Lower leg skin (tissue), 4 donors: ENCODE measurements at regions not wholly inside any gene's neighbourhood (a gene's known extent, or its start where the extent isn't known, plus 50 kb on each side); places are given as distances from the start of the nearest gene placed in this dataset.

Experiments
- DNase-seq, 2 donors: peaks; one replicate each; pipeline ENCODE4 v3.0.0-alpha.2; 2019; ENCODE audit warnings: low spot score in 2 of 2
- H3K4me3 ChIP-seq: fragments of 200-600 bp; sonication (generic); 2 replicates; pipeline ENCODE4 v1.5.1; 2017; ENCODE audit warnings: mild to moderate bottlenecking, low read depth; ENCODE audit not compliant: poor library complexity, severe bottlenecking
- POLR2A ChIP-seq, 2 donors: fragments of 450-650 bp; IDR thresholded peaks; one replicate each; pipeline ENCODE4 v1.6.1; 2016 to 2017; ENCODE audit warnings: antibody characterized with exemption in 2 of 2, mild to moderate bottlenecking in 1 of 2, moderate library complexity in 1 of 2
- WGBS, 2 donors: methylation state at CpG; one replicate each; pipeline ENCODE4 v1.1.5; 2018; 5-methylcytosine and 5-hydroxymethylcytosine counted together
- intact Hi-C: fragments of 100-400 bp; cut with DNase I; formaldehyde crosslinking; loops from one replicate; pipeline ENCODE4 v1.15.0; 2023; ENCODE audit warnings: low total_unique reads
- TF ChIP-seq, protein P1 (sequence below), 3 donors: fragments of 450-650 bp; IDR thresholded peaks; one replicate each; pipeline ENCODE4 v1.5.1; 2016; ENCODE audit warnings: antibody characterized with exemption in 3 of 3, mild to moderate bottlenecking in 3 of 3, moderate library complexity in 2 of 3

DNA sequence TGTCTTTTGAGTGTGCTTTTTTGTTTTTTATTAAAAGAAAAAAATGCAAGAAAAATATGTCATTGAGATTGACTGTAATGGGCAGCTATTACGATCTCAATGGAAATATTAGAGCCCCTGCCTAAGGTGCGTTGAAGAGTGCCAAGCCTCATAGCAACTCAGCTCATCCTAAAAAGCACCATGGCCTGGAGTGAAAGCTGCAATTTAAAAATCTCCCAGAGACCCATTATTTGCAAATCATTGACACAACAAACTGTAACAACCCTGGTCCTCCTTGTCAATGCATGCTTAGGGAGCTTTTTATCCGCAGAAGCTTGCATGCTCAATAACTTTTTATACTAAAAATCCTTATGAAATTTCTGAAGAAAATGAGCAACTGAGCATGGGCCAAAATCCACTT is 954.5 kb downstream of the ADGRL2 start:
- intact Hi-C loops = no loop called here
- no peak overlapping the region for H3K4me3 ChIP-seq
- no peak for TF ChIP-seq POLR2A (IDR thresholded peaks at IDR 0.05)
- TF ChIP-seq, protein P1, sequence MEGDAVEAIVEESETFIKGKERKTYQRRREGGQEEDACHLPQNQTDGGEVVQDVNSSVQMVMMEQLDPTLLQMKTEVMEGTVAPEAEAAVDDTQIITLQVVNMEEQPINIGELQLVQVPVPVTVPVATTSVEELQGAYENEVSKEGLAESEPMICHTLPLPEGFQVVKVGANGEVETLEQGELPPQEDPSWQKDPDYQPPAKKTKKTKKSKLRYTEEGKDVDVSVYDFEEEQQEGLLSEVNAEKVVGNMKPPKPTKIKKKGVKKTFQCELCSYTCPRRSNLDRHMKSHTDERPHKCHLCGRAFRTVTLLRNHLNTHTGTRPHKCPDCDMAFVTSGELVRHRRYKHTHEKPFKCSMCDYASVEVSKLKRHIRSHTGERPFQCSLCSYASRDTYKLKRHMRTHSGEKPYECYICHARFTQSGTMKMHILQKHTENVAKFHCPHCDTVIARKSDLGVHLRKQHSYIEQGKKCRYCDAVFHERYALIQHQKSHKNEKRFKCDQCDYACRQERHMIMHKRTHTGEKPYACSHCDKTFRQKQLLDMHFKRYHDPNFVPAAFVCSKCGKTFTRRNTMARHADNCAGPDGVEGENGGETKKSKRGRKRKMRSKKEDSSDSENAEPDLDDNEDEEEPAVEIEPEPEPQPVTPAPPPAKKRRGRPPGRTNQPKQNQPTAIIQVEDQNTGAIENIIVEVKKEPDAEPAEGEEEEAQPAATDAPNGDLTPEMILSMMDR (IDR thresholded peaks at IDR 0.05) = no peak
- no peak for DNase-seq
- WGBS, 2 donors = 87 to 88% methylated on average over 3 of the region's 3 CpGs

DNA sequence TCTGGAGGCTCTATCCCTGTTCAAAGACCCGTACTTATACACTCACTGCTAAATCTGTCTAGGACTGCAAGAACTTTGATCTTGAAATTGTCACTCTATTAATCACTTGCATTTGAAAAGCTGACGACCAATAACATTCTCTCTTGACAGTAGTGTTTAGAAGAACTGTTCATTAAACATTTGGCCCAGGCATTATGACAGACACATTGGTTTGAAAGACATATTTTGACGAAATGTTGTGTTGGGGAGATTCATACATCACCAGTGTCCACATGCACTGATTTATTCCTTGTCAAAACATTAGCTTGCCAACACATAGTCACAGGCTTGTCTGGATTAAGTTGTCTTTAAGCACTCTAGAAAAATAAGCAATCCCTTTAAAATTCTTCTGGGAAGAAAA is 951.3 kb downstream of the ADGRL2 start:
- TF ChIP-seq, protein P1 (IDR thresholded peaks at IDR 0.05) = no peak
- no peak for TF ChIP-seq POLR2A (IDR thresholded peaks at IDR 0.05)
- intact Hi-C loops = no loop called here
- H3K4me3 ChIP-seq = no peak overlapping the region

DNA sequence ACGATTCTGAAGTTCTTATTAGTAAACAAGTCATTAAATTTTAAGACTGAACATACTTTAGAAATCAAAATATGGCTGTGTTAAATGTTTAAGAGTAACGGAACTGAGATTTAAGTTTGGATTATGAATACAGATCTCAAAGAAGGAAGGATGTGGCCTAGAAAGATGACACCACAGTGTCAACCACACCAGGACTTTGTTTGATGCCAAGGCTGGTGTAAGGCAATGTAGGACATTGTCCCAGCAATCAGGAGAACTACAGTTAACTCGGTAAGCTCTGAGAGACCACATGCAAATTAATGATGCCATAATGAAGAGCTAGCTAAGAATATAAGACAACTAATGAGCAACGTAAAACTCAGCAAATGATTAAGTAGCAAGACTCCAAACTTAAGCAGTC is 932.9 kb downstream of the ADGRL2 start:
- TF ChIP-seq POLR2A (IDR thresholded peaks at IDR 0.05) = no peak
- no peak for DNase-seq
- intact Hi-C loops = no loop called here
- 90 to 93% methylated on average over 4 of the region's 4 CpGs for WGBS, 2 donors
- H3K4me3 ChIP-seq = no peak overlapping the region

More for the DNA sequence above, 951.3 kb downstream of the ADGRL2 start:
- DNase-seq = no peak
- WGBS, 2 donors = 68 to 73% methylated on average over 3 of the region's 3 CpGs

DNA sequence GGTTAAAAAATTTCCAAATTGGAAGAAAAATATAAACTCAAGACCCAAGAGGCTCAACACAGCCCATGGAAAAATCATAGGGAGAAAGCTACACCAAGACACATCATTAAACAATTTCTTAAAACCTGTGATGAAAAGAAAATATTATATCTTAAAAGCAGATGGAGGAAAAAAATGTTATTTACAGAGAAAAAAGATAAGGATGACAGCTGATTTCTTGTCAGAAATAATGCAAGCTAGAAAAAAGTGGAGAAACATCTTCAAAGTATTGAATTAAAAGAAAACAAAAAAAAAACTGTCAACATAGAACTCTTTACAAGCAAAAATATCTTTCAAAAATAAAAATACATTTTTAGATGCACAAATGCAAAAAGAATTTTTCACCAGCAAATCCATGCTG is 930.5 kb downstream of the ADGRL2 start:
- no peak for TF ChIP-seq POLR2A (IDR thresholded peaks at IDR 0.05)
- TF ChIP-seq, protein P1 (IDR thresholded peaks at IDR 0.05) = no peak
- no peak for DNase-seq
- intact Hi-C loops = no loop called here

DNA sequence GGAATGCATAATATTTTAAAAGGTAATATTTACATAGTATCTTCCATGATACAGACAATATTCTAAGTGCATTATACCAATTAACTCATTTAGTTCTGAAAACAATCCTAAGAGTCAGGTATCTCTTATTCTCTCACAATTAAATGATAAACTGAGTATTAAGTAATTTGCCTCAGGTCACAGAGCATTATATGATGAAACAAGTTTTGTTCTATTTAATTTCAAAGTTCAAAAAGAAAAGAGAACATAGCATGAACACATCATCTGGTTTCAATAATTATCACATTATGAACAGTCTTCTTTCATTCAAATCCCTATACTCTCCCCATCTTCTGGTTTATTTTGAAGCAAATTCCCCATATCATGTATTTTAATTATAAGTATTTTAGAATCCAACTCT is 927.5 kb downstream of the ADGRL2 start:
- no peak for TF ChIP-seq POLR2A (IDR thresholded peaks at IDR 0.05)
- TF ChIP-seq, protein P1 (IDR thresholded peaks at IDR 0.05) = no peak
- DNase-seq = no peak
- intact Hi-C loops = no loop called here
- H3K4me3 ChIP-seq = no peak overlapping the region

More for the DNA sequence above, 930.5 kb downstream of the ADGRL2 start:
- no peak overlapping the region for H3K4me3 ChIP-seq

DNA sequence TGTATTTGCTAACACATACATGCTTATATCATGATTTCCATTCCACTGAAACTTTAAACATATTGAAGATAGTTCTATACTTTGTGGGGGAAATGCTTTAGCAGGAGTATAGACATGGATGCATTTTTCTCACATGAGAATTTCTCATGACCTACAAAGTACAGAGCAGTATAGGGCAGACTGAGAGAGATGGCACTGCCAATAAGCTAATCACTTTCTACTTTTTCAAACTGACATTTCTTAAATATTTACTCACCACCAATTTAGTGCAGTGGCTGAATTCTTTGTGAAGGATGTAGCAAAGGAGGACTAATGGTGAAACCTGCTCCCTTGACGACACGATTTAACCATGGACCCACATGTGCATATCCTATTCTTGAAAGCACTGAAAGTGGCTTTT is 923.5 kb downstream of the ADGRL2 start:
- intact Hi-C loops = no loop called here

DNA sequence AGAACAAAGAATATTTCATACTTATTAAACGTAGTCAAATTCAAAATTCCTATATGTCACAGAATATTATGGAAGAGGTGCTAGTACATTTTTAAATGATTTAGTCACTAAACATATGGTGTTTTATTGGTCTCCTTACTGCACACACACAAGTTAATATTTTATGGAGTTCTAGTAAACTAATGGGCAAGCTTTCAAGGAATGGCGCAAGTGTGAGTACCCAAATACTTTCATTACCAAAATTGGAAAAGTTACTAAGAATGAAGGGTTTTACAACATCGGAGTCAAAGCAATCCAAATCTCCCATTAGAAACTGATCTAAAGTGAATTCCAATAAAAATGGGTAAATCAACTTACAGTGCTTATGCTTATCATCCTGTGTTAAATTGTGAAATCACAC is 921.9 kb downstream of the ADGRL2 start:
- TF ChIP-seq, protein P1 (IDR thresholded peaks at IDR 0.05) = no peak
- TF ChIP-seq POLR2A (IDR thresholded peaks at IDR 0.05) = no peak
- DNase-seq = no peak
- WGBS, 2 donors = 93 to 95% methylated on average over 3 of the region's 3 CpGs
- intact Hi-C loops = no loop called here
- no peak overlapping the region for H3K4me3 ChIP-seq

More for the DNA sequence above, 923.5 kb downstream of the ADGRL2 start:
- no peak overlapping the region for H3K4me3 ChIP-seq
- WGBS, 2 donors = 83 to 90% methylated on average over 2 of the region's 2 CpGs
- no peak for TF ChIP-seq POLR2A (IDR thresholded peaks at IDR 0.05)
- no peak for DNase-seq
